ENCODE measurements at regions not wholly inside any gene's neighbourhood (a gene's known extent, or its start where the extent isn't known, plus 50 kb on each side); places are given as distances from the start of the nearest gene placed in this dataset.

DNA sequence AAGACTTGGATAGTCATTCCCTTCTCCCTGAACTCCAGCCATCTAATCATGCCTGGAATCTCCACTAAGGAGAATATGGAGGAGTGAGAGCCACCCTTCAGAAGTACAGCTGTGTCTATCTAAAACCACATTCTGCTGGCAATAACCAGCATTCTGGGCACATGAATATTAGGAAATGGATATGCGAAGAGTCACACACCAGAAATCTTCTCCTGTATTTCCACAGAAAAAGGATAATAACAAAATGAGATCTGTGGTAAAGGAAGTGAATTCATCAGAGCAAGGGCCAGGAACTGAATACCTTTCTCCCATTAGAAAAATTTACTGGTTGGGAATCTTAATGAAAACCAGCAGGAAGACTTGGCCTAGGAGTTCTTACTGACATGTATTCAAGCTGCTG, 218.8 kb downstream of the SCG2 start:
- Histone ChIP-seq H3K4me1 (no peaks in the 10 kb centered on the region), H3K4me3 (no peak overlapping the region), H3K36me3 (no peaks in the 10 kb centered on the region), H3K9me3 (no peaks in the 10 kb centered on the region), H3K27ac (no peak overlapping the region), H3K27me3 (no peaks in the 10 kb centered on the region)
- no peak for DNase-seq (ENCODE audit: low spot score in 2 of 2)
- TF ChIP-seq CTCF (IDR thresholded peaks at IDR 0.05) (no peak), POLR2A (IDR thresholded peaks at IDR 0.05) (no peak)
- intact Hi-C loops (cut with DNase I; ENCODE audit: low total_unique reads), result no loop called here

DNA sequence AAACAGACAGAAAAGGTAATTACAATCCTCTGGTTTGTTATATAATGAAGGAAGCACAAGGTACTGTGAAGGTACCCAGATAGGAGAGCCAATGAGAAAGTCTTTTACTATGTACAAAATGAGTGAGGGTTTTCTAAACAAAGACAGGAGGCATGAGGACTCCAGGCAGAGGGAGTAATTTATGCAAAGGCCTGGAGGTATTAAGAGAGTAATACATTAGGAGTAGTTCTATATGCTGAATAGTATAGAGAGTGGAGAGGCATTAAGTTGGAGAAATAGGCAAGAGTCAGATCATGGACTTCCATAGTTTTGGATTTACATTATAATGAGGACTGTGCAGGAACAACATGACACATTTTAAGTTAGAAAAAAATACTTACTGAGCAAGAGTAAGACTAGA, 216.0 kb downstream of the SCG2 start:
- TF ChIP-seq POLR2AphosphoS5 (IDR thresholded peaks at IDR 0.05), result no peak
- TF ChIP-seq POLR2A (IDR thresholded peaks at IDR 0.05), result no peak
- TF ChIP-seq CTCF (IDR thresholded peaks at IDR 0.05), result no peak
- DNase-seq (ENCODE audit: low spot score in 2 of 2), result no peak
- Histone ChIP-seq H3K27me3 (no peaks in the 10 kb centered on the region), H3K9me3 (no peaks in the 10 kb centered on the region), H3K4me3 (no peak overlapping the region), H3K4me1 (no peaks in the 10 kb centered on the region), H3K36me3 (no peaks in the 10 kb centered on the region), H3K27ac (no peak overlapping the region)
- intact Hi-C loops (cut with DNase I; ENCODE audit: low total_unique reads), result no loop called here

DNA sequence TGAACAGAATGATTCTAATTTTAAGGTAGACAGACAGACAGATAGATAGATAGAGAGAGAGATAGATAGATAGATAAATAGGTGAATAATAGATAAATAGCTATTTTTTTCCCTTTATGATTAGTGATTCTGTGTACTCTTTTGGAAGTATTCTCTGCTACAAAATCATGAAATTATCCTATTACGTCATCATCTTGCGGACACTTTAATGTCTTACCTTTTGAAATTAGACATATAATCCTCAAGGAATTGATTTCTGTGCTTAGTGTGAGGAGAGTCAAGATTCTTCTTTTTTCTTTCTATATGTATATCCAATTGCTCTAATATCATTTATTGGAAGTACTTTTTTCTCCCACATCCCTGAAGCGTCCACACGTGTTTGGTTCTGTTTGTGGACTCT, 215.2 kb downstream of the SCG2 start:
- no peak overlapping the region for H3K27ac ChIP-seq
- TF ChIP-seq CTCF (IDR thresholded peaks at IDR 0.05), result no peak
- H3K9me3 ChIP-seq, result no peaks in the 10 kb centered on the region
- H3K4me3 ChIP-seq, result no peak overlapping the region
- H3K36me3 ChIP-seq, result no peaks in the 10 kb centered on the region
- H3K27me3 ChIP-seq, result no peaks in the 10 kb centered on the region
- intact Hi-C loops (cut with DNase I; ENCODE audit: low total_unique reads), result no loop called here
- H3K4me1 ChIP-seq, result no peaks in the 10 kb centered on the region
- DNase-seq (ENCODE audit: low spot score in 2 of 2), result no peak

- intact Hi-C loops (cut with DNase I; ENCODE audit: low total_unique reads), result no loop called here
- H3K9me3 ChIP-seq, result no peaks in the 10 kb centered on the region
- TF ChIP-seq POLR2AphosphoS5 (IDR thresholded peaks at IDR 0.05), result no peak
- TF ChIP-seq POLR2A (IDR thresholded peaks at IDR 0.05), result no peak
- no peak for TF ChIP-seq CTCF (IDR thresholded peaks at IDR 0.05)
- DNase-seq (ENCODE audit: low spot score in 2 of 2), result no peak
- no peak overlapping the region for H3K27ac ChIP-seq
- no peaks in the 10 kb centered on the region for H3K36me3 ChIP-seq
- H3K27me3 ChIP-seq, result no peaks in the 10 kb centered on the region
- H3K4me3 ChIP-seq, result no peak overlapping the region
- H3K4me1 ChIP-seq, result no peaks in the 10 kb centered on the region
Measured at GRCh38 chr2:223389624-223390023, 212.5 kb downstream of the SCG2 start.

DNA sequence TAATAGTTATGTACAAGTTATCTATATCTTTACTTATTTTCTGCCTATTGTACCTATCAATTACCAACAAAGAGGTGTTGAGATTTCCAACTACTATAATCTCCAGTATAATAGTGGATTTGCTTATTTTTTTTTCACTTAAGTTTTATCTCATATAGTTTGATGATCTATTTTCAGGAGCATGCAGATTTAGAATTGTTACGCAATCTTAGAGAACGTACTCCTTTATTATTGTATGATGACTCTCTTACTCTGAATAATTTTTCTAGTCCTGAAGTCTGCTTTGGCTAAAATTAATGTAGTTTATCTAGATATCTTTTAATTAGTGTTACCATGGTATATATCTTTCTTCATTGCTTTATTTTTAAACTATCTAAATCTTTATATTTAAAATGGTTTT, 205.2 kb downstream of the SCG2 start:
- intact Hi-C loops (cut with DNase I; ENCODE audit: low total_unique reads), result no loop called here
- Histone ChIP-seq H3K9me3 (no peaks in the 10 kb centered on the region), H3K36me3 (no peaks in the 10 kb centered on the region), H3K4me1 (no peaks in the 10 kb centered on the region), H3K27me3 (no peaks in the 10 kb centered on the region), H3K4me3 (no peak overlapping the region), H3K27ac (no peak overlapping the region)
- DNase-seq (ENCODE audit: low spot score in 2 of 2), result no peak
- no peak for TF ChIP-seq POLR2AphosphoS5 (IDR thresholded peaks at IDR 0.05)
- TF ChIP-seq POLR2A (IDR thresholded peaks at IDR 0.05), result no peak
- no peak for TF ChIP-seq CTCF (IDR thresholded peaks at IDR 0.05)

All from breast epithelium (tissue), 4 donors.